Activated T-cell treated with anti-CD3 and anti-CD28 coated beads, Interleukin-2, amount 50 U/mL, for 24 hours (primary cell): ENCODE measurements at regions not wholly inside any gene's neighbourhood (a gene's known extent, or its start where the extent isn't known, plus 50 kb on each side); places are given as distances from the start of the nearest gene placed in this dataset.
"Not testable (repeated sequence)": the region's sequence is repeated elsewhere in the genome, so short reads cannot be mapped to it uniquely, and the experiment has no call there.

Source experiments
- DNase-seq: peaks from one replicate; pipeline ENCODE4 v3.0.0-alpha.2; 2020
- H3K27ac Mint-ChIP-seq: 2 replicates; pipeline ENCODE4 v1.8.0; 2020; ENCODE audit warnings: mild to moderate bottlenecking, mixed read lengths
- H3K27me3 Mint-ChIP-seq: 2 replicates; pipeline ENCODE4 v1.8.0; 2020; ENCODE audit warnings: mixed read lengths
- H3K36me3 Mint-ChIP-seq: 2 replicates; pipeline ENCODE4 v1.8.0; 2020; ENCODE audit warnings: low read depth, mixed read lengths
- H3K4me1 Mint-ChIP-seq: 2 replicates; pipeline ENCODE4 v1.8.0; 2020; ENCODE audit warnings: low read depth, mixed read lengths
- H3K4me3 Mint-ChIP-seq: 2 replicates; pipeline ENCODE4 v1.8.0; 2020; ENCODE audit warnings: mild to moderate bottlenecking, moderate library complexity, mixed read lengths
- H3K9me3 Mint-ChIP-seq: 2 replicates; pipeline ENCODE4 v1.8.0; 2020; ENCODE audit warnings: mixed read lengths

DNA sequence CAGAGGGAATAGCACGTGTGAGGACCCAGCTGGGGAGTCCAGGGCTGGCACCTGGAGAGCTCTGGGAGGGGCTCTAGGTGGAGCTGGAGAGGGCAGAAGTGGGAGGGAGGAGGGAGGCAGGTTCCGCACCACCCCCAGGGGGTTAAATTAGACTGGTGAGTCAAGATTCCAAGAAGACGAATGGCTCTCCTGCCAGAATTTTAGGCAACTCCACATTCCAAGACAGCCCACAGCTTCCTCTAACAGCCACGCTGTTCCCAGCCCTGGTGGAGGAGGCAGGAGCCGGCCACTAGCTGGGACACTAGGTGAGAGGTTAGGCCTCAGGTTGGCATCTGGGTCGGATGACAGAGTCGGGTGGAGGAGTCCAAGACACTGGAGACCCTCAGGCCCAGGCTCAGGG lies 60.2 kb downstream of the TFAP2C start:
- H3K9me3 Mint-ChIP-seq = no peaks in the 10 kb centered on the region
- H3K4me3 Mint-ChIP-seq = no peak overlapping the region
- no peak overlapping the region for H3K27ac Mint-ChIP-seq
- H3K4me1 Mint-ChIP-seq = no peaks in the 10 kb centered on the region
- DNase-seq = no peak
- peaks cover 5% of the 10 kb centered on the region for H3K27me3 Mint-ChIP-seq
- no peaks in the 10 kb centered on the region for H3K36me3 Mint-ChIP-seq

DNA sequence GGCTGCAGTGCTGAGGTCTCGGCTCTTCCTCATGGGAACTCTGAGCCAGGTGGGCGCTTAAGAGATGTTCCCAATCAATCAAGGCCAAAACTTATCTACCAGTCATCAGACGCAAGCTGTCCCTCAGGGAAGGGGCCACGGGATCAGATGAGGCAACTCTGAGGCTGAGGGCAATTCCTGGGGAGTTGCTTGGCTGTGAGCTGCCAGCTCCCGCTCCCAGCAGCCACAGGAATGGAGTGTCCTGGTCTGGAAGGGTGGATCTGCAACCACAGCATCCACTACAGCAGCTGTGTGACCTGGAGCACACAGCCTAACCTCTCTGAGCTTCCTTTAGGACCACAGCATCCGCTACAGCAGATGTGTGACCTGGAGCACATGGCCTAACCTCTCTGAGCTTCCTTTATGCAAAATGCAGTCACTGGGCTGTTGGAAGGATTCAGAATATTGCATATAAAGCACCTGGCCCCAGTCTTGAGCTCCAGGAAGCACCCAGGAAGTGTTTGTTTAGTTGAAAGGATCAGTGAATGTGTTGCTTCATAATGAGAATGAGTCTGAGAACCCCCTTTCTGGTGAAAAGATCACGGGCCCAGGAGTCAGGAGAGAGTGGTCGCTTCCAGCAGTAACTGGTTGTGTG lies 60.9 kb downstream of the TFAP2C start:
- H3K36me3 Mint-ChIP-seq = no peaks in the 10 kb centered on the region
- H3K4me1 Mint-ChIP-seq = no peaks in the 10 kb centered on the region
- no peak overlapping the region for H3K4me3 Mint-ChIP-seq
- peaks cover 5% of the 10 kb centered on the region for H3K27me3 Mint-ChIP-seq
- no peak for DNase-seq
- no peaks in the 10 kb centered on the region for H3K9me3 Mint-ChIP-seq
- H3K27ac Mint-ChIP-seq = no peak overlapping the region

GRCh38 chr20:56690531-56691175 lies 61.5 kb downstream of the TFAP2C start:
- Mint-ChIP-seq H3K27ac (no peak overlapping the region), H3K4me3 (no peak overlapping the region), H3K36me3 (no peaks in the 10 kb centered on the region), H3K4me1 (no peaks in the 10 kb centered on the region), H3K9me3 (no peaks in the 10 kb centered on the region), H3K27me3 (peaks cover 5% of the 10 kb centered on the region)
- no peak for DNase-seq

GRCh38 chr20:56691325-56691998 lies 62.4 kb downstream of the TFAP2C start:
- no peak for DNase-seq
- Mint-ChIP-seq H3K36me3 (no peaks in the 10 kb centered on the region), H3K9me3 (no peaks in the 10 kb centered on the region), H3K4me1 (no peaks in the 10 kb centered on the region), H3K27me3 (peaks cover 5% of the 10 kb centered on the region), H3K27ac (no peak overlapping the region), H3K4me3 (no peak overlapping the region)

GRCh38 chr20:56693217-56693616 lies 64.1 kb downstream of the TFAP2C start:
- H3K36me3 Mint-ChIP-seq = no peaks in the 10 kb centered on the region
- peaks cover 5% of the 10 kb centered on the region for H3K27me3 Mint-ChIP-seq
- no peak overlapping the region for H3K27ac Mint-ChIP-seq
- no peak for DNase-seq
- H3K9me3 Mint-ChIP-seq = no peaks in the 10 kb centered on the region
- no peak overlapping the region for H3K4me3 Mint-ChIP-seq
- H3K4me1 Mint-ChIP-seq = no peaks in the 10 kb centered on the region

GRCh38 chr20:56697476-56697875 lies 68.4 kb downstream of the TFAP2C start:
- Mint-ChIP-seq H3K9me3 (no peaks in the 10 kb centered on the region), H3K36me3 (no peaks in the 10 kb centered on the region), H3K4me3 (no peak overlapping the region), H3K27me3 (no peaks in the 10 kb centered on the region), H3K4me1 (no peaks in the 10 kb centered on the region), H3K27ac (no peak overlapping the region)
- DNase-seq = no peak

GRCh38 chr20:56698297-56698696 lies 69.2 kb downstream of the TFAP2C start:
- H3K27me3 Mint-ChIP-seq = no peaks in the 10 kb centered on the region
- H3K36me3 Mint-ChIP-seq = no peaks in the 10 kb centered on the region
- no peak for DNase-seq
- no peak overlapping the region for H3K27ac Mint-ChIP-seq
- no peaks in the 10 kb centered on the region for H3K9me3 Mint-ChIP-seq
- no peaks in the 10 kb centered on the region for H3K4me1 Mint-ChIP-seq
- H3K4me3 Mint-ChIP-seq = no peak overlapping the region

DNA sequence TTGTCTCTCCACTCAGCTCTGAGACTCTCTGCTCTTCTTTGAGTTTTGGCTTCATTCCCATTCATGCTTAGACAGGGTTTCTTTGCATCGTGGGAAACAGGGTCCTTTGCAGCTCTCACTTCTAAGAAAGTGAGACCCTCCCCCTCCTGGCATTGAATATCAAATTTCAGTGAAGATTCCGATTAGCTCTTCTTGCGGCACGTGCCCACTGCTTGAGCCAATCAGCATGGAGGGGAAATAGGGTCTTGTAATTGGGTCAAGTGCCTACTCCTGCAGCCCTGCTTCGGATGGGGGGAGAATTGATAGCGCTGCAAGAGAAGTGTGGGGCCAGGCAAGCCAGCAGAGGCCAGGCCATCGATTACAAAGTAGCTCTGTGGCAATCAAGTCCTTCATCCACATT lies 69.6 kb downstream of the TFAP2C start:
- H3K4me1 Mint-ChIP-seq = no peaks in the 10 kb centered on the region
- no peaks in the 10 kb centered on the region for H3K9me3 Mint-ChIP-seq
- H3K27me3 Mint-ChIP-seq = peaks cover 3% of the 10 kb centered on the region
- DNase-seq = no peak
- H3K4me3 Mint-ChIP-seq = no peak overlapping the region
- H3K27ac Mint-ChIP-seq = no peak overlapping the region
- no peaks in the 10 kb centered on the region for H3K36me3 Mint-ChIP-seq

GRCh38 chr20:56702931-56703840 lies 74.1 kb downstream of the TFAP2C start:
- DNase-seq = no peak
- Mint-ChIP-seq H3K4me1 (no peaks in the 10 kb centered on the region), H3K27me3 (peaks cover 7% of the 10 kb centered on the region), H3K36me3 (no peaks in the 10 kb centered on the region), H3K4me3 (no peak overlapping the region), H3K27ac (no peak overlapping the region), H3K9me3 (no peaks in the 10 kb centered on the region)

DNA sequence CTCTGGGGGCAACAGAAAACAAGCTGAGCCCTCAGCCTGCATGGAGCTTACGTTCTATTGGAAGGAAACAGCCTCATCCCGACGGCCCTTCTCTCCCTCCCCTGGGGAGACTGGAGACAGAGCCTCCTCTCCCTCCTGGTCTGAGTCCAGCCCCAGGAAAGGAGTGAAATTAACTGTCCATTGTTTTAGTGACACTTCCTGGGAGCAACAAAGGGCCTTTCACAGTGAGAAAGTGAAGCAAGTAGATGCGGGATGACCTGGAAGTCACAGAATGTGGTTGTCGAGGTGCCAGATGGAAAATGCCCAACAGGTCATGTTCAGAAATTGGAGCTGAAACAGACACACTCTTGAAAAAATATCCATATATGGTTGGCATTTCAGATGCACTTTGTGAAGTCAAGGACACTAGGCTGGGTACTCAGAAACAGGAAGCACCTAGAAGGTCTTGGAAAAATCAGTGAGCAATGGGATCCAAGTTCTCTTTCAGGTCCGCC lies 77.8 kb downstream of the TFAP2C start:
- Mint-ChIP-seq H3K36me3 (no peaks in the 10 kb centered on the region), H3K27me3 (peaks cover 10% of the 10 kb centered on the region), H3K9me3 (no peaks in the 10 kb centered on the region), H3K4me3 (no peak overlapping the region), H3K27ac (no peak overlapping the region), H3K4me1 (no peaks in the 10 kb centered on the region)
- no peak for DNase-seq

DNA sequence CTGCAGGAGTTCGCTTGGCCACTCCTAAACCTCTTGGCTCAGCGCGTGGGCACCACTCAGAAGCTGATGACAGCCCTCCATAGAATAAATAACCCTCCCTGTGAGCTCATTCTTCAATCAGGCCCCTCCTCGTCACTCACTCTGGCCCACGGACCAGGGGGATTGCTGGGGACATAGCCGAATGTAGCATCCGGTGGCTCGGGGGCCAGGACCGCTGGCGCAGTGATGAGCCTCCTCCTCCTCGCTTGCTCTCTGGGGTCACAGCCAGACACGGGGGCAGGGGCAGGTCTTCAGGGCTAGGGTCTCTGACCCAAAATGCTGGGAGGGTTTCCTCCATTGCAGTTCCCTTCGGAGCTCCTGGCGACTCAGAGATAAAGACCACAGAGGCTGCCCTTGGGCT lies 79.9 kb downstream of the TFAP2C start:
- H3K9me3 Mint-ChIP-seq = no peaks in the 10 kb centered on the region
- H3K27ac Mint-ChIP-seq = no peak overlapping the region
- no peak for DNase-seq
- no peak overlapping the region for H3K4me3 Mint-ChIP-seq
- no peaks in the 10 kb centered on the region for H3K4me1 Mint-ChIP-seq
- peaks cover 7% of the 10 kb centered on the region for H3K27me3 Mint-ChIP-seq
- H3K36me3 Mint-ChIP-seq = no peaks in the 10 kb centered on the region

GRCh38 chr20:56710125-56710524 lies 81.0 kb downstream of the TFAP2C start:
- no peaks in the 10 kb centered on the region for H3K36me3 Mint-ChIP-seq
- H3K27me3 Mint-ChIP-seq = peaks cover 3% of the 10 kb centered on the region
- no peak overlapping the region for H3K4me3 Mint-ChIP-seq
- DNase-seq = no peak
- no peak overlapping the region for H3K27ac Mint-ChIP-seq
- no peaks in the 10 kb centered on the region for H3K9me3 Mint-ChIP-seq
- no peaks in the 10 kb centered on the region for H3K4me1 Mint-ChIP-seq

DNA sequence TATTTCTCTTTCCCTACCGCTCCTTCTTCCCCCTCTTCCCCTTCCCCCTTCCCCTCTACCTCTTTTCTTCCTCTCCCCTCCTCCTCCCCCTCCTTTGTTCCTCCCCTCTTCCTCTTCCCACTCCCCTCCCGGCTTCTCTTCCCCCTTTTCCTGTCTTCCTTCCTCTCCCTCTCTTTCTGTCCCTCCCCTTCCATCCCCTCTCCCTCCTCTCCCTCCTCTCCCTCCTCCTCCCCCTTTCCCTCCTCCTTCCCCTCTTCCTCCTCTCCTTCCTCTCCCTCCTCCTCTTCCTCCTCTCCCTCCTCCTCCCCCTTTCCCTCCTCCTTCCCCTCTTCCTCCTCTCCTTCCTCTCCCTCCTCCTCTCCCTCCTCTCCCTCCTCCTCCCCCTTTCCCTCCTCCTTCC lies 81.5 kb downstream of the TFAP2C start:
- not testable (repeated sequence) for H3K4me1 Mint-ChIP-seq, H3K9me3 Mint-ChIP-seq, H3K36me3 Mint-ChIP-seq, H3K4me3 Mint-ChIP-seq, H3K27me3 Mint-ChIP-seq, DNase-seq, H3K27ac Mint-ChIP-seq

- Mint-ChIP-seq H3K4me3 (no peak overlapping the region), H3K9me3 (no peaks in the 10 kb centered on the region), H3K27me3 (peaks cover 8% of the 10 kb centered on the region), H3K36me3 (no peaks in the 10 kb centered on the region), H3K4me1 (no peaks in the 10 kb centered on the region), H3K27ac (no peak overlapping the region)
- no peak for DNase-seq
Observed at GRCh38 chr20:56711018-56711417, 81.9 kb downstream of the TFAP2C start.
